ENCODE measurements at regions not wholly inside any gene's neighbourhood (a gene's known extent, or its start where the extent isn't known, plus 50 kb on each side); places are given as distances from the start of the nearest gene placed in this dataset.

- DNase-seq (ENCODE audit: low spot score): no peak
Measured at GRCh38 chr2:219998714-219999227, 371.3 kb downstream of the SLC4A3 start.

DNA sequence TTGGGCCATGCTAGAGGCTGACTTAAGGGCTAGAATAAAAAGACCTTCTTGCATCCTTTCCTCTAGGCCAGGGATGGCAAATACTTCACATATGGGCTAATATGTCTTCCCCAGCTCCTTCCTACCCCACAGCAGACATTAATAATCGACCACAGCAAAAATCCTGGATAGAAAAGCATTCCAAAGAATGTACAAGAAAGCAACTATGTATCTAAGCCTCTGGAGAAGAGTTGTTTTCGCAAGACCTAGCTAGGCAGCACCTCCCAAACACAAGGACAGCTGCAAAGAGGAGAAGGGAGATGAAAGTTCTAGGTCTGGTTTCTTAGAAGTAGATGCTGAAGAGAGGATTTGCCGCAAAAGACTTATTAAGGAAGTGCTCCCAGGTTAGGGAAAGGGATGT lies 372.6 kb downstream of the SLC4A3 start:
- DNase-seq (ENCODE audit: low spot score): no peak

GRCh38 chr2:220000586-220000985 lies 373.2 kb downstream of the SLC4A3 start:
- no peak for DNase-seq (ENCODE audit: low spot score)

DNA sequence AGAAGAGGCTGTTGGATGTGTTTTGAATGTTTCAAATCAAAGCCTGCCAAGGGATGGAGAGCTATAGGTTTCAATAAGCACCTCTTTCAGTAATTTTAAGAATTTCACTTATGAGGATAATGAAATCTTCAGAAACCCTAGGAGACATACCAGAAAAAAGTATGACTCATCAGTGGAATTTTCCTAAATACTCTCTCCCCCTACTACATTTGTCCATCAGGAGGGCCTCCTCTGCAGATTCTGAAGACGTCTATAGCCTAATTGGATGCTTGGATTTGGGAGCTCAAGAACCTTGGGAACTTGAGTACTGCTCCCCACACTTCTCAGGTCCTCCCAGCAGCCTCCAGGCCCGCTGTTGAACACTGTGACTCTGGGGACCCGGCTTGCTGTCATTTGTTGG lies 374.3 kb downstream of the SLC4A3 start:
- no peak for DNase-seq (ENCODE audit: low spot score)

GRCh38 chr2:220002251-220002650 lies 374.8 kb downstream of the SLC4A3 start:
- DNase-seq (ENCODE audit: low spot score): no peak

- no peak for DNase-seq (ENCODE audit: low spot score)
Measured at GRCh38 chr2:220002699-220003098, 375.3 kb downstream of the SLC4A3 start.

DNA sequence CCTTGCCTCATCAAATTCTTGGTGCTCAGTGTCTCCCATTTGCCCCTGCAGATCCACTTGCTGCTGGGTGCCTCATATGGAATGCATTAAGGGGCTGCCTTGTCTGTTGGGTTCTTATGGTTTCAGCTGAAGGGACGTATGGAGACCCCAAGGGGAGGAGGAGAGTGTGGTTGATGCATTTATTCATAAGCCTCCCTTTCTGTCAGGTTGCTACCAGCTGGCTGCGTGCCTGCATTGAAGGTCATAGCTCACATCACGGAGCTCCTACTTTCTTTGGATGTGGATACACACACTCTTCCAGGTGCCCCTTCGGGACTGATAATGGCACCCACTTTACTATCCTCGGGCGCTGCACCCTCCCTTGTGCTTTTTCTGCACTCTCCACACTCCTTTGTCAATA lies 377.9 kb downstream of the SLC4A3 start:
- no peak for DNase-seq (ENCODE audit: low spot score)

- DNase-seq (ENCODE audit: low spot score): no peak
Measured at GRCh38 chr2:220006152-220006621, 378.8 kb downstream of the SLC4A3 start.

DNA sequence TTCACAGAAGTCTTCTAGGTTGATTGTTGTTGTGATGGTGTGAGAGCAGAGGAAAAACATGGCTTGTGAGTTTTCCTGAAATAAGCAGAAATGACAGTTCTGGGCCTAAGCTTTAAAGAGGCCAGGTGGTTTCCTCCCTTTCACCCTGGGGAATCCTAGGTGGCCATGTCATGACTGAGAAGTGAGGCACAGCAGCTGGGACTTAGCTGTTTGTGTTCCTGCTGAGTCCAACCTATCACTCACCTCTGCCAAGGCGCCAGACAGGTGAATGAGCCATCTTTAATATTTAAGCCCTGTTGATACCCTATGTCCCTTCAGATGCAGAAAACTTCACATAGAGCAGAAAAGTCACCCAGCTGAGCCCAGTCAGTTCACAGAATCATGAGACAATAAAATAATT lies 384.4 kb downstream of the SLC4A3 start:
- no peak for DNase-seq (ENCODE audit: low spot score)

DNA sequence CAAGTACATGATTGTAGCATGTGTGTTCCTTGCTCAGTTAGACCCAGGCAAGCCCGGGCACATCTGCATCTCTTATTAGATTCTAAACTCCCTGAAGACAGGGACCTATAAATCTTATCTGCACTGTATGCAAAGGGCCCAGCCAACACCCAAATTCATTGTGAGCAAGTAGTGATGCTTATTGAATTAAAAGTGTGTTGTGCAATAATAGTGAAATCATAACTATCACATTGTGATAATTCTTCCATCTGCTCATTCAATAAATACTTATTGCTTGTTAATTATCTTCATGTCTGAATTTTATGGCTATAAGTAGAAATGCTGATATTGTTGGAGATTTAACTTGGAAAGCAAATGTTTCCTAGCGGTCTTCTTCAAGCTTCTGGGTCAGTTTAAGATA lies 387.5 kb downstream of the SLC4A3 start:
- DNase-seq (ENCODE audit: low spot score): no peak

DNA sequence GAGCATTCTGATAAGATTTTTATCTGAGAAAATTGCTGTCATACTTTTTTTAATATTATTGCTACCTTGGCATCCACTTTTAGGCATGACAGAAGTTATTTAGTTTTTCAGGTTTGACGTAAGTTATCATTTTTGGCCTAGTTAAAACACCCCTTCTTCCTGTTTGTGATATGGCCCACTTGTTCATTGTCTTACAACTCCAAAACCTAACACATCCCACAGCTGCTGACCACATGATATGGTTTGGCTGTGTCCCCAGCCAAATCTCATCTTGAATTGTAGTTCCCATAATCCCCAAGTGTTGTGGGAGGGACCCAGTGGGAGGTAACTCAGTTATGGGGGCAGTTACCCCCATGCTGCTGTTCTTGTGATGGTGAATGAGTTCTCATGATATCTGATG lies 388.1 kb downstream of the SLC4A3 start:
- DNase-seq (ENCODE audit: low spot score): no peak

DNA sequence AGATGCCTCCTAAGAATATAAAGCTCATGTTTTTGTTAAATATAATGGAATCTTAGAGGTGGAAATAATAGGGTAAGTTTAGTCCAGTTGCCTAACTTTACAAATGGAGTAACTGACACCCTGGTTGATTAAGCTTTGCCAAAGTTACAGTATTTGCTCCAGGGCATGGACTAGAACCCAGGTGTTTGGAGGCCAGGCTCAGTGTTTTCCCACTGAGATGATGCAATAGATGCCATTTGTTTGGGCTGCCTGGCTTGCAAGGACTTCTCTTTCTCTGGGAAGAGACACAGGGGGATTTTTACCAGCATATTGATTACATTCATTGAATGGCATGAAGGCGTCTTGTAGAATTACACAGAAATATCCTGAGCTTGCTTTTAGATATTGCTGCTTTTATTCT lies 397.8 kb downstream of the SLC4A3 start:
- DNase-seq (ENCODE audit: low spot score): no peak

GRCh38 chr2:220029013-220029412 lies 401.6 kb downstream of the SLC4A3 start:
- DNase-seq (ENCODE audit: low spot score): no peak

GRCh38 chr2:220033546-220033945 lies 406.1 kb downstream of the SLC4A3 start:
- no peak for DNase-seq (ENCODE audit: low spot score)

DNA sequence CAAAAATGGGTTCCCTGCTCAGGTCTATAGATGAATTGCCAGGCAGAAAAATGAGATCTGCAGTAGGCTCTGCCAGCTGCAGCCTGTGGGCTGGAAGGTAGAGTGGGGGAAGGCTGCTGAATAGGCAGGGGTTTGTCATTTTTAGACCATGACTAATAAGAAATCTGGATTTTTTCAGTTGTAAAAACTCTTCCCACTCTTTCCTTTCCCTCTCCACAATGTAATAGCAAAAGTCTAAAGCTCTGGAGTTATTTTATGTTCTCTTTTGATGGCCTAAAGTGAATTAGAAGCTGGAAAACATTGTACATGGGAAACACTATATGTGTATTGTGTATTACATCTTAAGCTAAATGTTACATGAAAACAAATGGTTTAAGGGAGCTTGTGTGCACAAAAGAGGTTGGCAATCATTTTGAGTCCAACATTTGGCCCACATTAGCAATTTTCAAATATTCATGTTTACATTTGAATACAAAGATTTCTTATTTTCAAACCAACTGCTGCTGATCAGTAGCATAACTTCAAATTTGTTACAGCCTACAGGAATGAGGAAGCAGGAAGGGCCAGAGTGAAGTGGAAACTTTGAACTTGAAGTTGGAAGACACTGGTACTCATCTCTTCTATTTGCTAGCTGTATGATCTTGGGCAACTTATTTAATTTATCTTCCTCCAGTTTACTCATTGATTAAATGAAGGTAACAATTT lies 407.1 kb downstream of the SLC4A3 start:
- no peak for DNase-seq (ENCODE audit: low spot score)

DNA sequence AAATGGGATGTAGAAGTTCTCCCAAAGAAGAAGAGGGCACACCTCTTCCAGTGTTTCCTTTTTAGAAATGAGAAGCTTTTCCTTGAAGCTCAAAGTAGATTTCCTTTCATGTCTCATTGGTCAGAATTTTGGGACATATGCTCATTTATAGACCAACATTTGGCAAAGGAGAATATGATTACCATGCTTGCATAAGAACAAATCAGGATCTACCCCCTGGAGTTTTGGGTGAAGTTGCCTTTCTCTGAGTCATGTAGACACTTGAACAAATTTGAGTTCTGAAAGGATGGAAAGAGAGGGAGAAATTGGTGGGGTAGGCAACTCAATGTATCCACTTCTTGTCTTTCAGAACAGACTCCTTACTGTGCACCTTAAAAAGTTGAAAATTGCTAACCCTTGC lies 409.0 kb downstream of the SLC4A3 start:
- DNase-seq (ENCODE audit: low spot score): no peak

- DNase-seq (ENCODE audit: low spot score): no peak
Measured at GRCh38 chr2:220040346-220040745, 412.9 kb downstream of the SLC4A3 start.

DNA sequence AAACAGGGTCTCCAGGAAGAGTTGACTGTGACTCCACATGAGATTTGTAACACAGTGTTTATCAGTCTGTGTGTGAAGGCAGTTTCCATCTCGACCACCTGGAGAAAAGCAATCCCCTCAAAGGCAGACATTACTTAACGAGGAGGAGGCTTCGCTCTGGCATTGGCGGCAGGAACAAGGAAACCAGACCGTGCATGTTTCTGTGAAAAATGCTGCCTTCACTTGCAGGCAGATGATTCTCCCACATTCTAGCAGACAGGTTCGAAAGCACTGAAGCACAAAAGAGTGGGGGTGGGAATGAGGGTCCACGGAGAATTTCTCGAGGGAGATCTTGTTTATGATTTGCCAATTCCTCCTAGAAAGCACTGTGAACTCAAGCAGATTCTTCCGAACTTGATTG lies 414.0 kb downstream of the SLC4A3 start:
- no peak for DNase-seq (ENCODE audit: low spot score)

DNA sequence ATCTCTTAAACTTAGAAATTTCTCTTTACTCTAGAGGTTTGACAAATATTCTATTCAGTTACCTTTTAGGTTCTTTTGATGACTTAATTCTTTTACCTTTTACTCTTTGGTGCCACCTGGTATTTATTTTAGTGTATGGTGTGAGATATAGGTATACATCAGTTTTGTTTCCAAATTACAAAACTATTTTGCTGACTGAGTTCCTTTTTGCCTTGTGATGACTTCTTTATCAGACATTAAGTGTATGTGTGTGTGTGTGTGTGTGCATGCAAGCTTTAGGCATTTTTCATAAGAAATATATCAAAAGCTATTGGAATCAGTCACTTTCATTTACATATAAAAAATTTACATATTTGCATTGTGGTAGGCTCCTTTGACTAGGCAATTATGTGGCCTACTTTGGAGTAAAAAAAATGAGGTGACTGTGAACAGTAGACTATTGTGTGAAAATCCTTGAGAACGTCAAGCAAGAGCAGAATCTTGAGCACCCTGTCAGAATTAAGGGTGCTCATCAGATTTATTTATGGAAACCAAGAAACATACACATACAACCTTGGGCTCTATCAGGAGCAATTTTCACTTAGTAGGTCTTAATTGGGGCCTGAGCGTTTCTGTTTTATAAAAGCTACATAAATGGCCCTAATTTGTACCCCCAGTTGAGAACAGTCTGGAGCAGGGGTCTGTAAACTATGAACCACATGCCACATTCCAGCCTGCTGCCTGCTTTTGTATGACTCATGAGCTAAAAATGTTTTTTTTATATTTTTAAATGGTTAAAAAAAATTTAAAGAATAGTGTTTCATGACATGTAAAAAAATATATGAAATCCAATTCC lies 415.9 kb downstream of the SLC4A3 start:
- no peak for DNase-seq (ENCODE audit: low spot score)

DNA sequence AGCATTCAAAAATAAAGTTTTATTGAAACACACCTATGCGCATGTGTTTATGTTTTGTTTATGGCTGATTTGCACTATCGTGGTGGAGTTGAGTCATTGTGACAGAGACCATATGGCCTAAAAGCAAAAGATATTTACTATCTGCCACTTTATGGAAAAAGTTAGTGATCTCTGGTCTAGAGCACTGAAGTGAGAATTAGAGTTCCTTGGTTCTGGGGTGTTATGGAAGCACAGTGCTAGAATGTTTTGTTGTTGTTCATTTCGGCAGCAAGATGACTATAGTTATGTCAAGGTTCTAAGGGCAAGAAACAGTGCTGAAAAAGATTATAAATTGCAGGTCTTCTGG lies 416.5 kb downstream of the SLC4A3 start:
- no peak for DNase-seq (ENCODE audit: low spot score)

DNA sequence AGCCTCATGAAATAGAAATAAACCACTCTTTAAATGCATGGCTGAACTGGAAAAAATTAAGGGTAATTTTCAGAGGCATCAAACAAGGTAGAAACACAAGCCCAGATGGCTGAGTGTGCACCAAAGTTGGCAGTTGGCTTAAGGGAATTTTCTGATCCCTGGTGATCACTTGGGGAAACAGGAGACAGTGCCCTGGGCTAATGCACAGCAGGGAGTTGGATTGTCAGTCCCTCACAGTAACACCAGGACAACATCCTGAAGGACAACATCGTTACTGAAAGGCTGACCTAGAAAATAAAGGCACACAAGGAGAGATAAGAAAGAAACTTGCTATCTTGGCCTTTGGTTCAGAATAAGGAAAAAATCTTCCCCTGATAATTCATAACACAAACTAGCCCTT lies 417.0 kb downstream of the SLC4A3 start:
- DNase-seq (ENCODE audit: low spot score): no peak

DNA sequence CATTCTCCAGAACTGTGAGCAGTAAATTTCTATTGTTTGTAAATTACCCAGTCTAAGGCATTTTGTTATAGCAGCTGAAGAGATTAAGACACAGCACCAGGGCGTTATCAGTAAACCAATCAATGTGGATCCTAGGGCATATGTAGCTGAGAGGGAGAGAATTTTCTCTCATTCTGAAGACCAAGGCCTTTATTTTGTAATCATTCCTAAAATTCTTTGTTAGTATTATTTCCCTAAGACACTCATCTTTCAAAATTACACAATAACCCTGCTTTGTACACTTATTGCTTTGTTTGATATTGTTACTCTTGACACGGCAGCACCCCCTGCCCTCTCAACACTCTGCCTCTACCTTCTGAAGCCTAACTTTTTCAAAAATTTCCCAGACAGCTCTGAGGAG lies 419.1 kb downstream of the SLC4A3 start:
- no peak for DNase-seq (ENCODE audit: low spot score)

DNA sequence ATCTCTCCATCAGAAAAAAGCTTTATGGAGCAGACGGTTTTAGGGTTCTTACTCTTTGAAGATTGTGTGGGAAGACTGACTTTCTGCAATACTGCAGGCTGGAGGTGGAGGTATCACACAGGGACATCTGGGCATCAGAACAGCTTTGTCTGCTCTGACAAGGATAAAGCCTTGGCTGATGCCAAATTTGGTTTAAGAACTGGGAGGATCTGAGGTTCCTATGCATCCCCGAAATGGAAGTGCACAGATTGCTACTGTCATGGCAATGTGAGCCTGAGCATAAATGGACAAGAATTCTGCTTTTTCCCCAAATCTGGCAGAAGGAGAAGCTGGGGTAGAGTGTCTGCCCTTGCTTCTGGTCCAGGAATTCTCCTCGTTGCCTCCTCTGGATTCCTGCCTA lies 424.3 kb downstream of the SLC4A3 start:
- no peak for DNase-seq (ENCODE audit: low spot score)
